HEK293 (cell line): ENCODE measurements at regions not wholly inside any gene's neighbourhood (a gene's known extent, or its start where the extent isn't known, plus 50 kb on each side); places are given as distances from the start of the nearest gene placed in this dataset.

Source experiments
- CTCF ChIA-PET: fragments of 350-600 bp; formaldehyde crosslinking; extraction: SDS; loops from one replicate; lab custom pipeline; 2021; ENCODE audit warnings: antibody characterized with exemption; lab: Yijun Ruan, JAX
- POLR2A ChIA-PET: fragments of 300-600 bp; formaldehyde crosslinking; extraction: SDS; loops from one replicate; lab custom pipeline; 2020; ENCODE audit warnings: antibody characterized with exemption, inconsistent platforms; lab: Yijun Ruan, JAX
- H3K27ac ChIP-seq: fragments of 200-500 bp; sonication (Bioruptor generic); 2 replicates; pipeline ENCODE4 v1.5.1; 2014; ENCODE audit warnings: low read depth, low read length, control low read depth, inconsistent platforms; ENCODE audit errors: extremely low read depth
- H3K36me3 ChIP-seq, 2 experiments: fragments of 200-500 bp in 1 of 2; sonication (Bioruptor generic) in 1 of 2; 1 replicate in 1 of 2; 2 replicates in 1 of 2; pipeline ENCODE4 v1.5.1; 2014 to 2017; ENCODE audit warnings: inconsistent platforms in 2 of 2, low read length in 2 of 2; ENCODE audit not compliant: control insufficient read depth in 2 of 2, insufficient read depth in 1 of 2
- H3K4me1 ChIP-seq: fragments of 200-500 bp; sonication (Bioruptor generic); 2 replicates; pipeline ENCODE4 v1.5.1; 2014; ENCODE audit warnings: mild to moderate bottlenecking, low read length, inconsistent platforms; ENCODE audit not compliant: control insufficient read depth, insufficient read depth
- H3K4me3 ChIP-seq: 2 replicates; pipeline ENCODE4 v1.5.1; 2011; ENCODE audit warnings: low read depth, mild to moderate bottlenecking, control low read depth, low read length, moderate library complexity
- H3K9me3 ChIP-seq: fragments of 200-500 bp; sonication (Bioruptor generic); 2 replicates; pipeline ENCODE4 v1.5.1; 2014; ENCODE audit warnings: low read depth, low read length, inconsistent platforms; ENCODE audit not compliant: control insufficient read depth, insufficient read depth
- GLIS2 ChIP-seq: fragments of 450-650 bp; formaldehyde crosslinking; IDR thresholded peaks from 2 replicates; pipeline ENCODE4 v1.5.1; 2016; ENCODE audit warnings: missing biosample characterization, missing genetic modification characterization
- RBAK ChIP-seq: fragments of 450-650 bp; formaldehyde crosslinking; IDR thresholded peaks from 2 replicates; pipeline ENCODE4 v1.5.1; 2016; ENCODE audit warnings: missing biosample characterization, missing genetic modification characterization
- ZBTB17 ChIP-seq: fragments of 450-650 bp; formaldehyde crosslinking; IDR thresholded peaks from 2 replicates; pipeline ENCODE4 v1.5.1; 2016; ENCODE audit warnings: missing biosample characterization, missing genetic modification characterization
- ZBTB20 ChIP-seq: fragments of 450-650 bp; formaldehyde crosslinking; IDR thresholded peaks from 2 replicates; pipeline ENCODE4 v1.5.1; 2016; ENCODE audit warnings: missing biosample characterization, missing genetic modification characterization
- ZBTB26 ChIP-seq: fragments of 450-650 bp; formaldehyde crosslinking; optimal IDR thresholded peaks from 2 replicates; pipeline ENCODE3; 2016; ENCODE audit warnings: missing biosample characterization, mild to moderate bottlenecking, missing genetic modification characterization
- ZNF138 ChIP-seq: fragments of 450-650 bp; formaldehyde crosslinking; IDR thresholded peaks from 2 replicates; pipeline ENCODE4 v1.5.1; 2016; ENCODE audit warnings: missing biosample characterization, missing genetic modification characterization, borderline replicate concordance
- ZNF175 ChIP-seq: fragments of 450-650 bp; formaldehyde crosslinking; IDR thresholded peaks from 2 replicates; pipeline ENCODE4 v1.5.1; 2016; ENCODE audit warnings: missing biosample characterization, missing genetic modification characterization
- ZNF398 ChIP-seq: fragments of 450-650 bp; formaldehyde crosslinking; IDR thresholded peaks from 2 replicates; pipeline ENCODE4 v1.5.1; 2017; ENCODE audit warnings: missing biosample characterization, missing genetic modification characterization
- ZNF416 ChIP-seq: fragments of 450-650 bp; formaldehyde crosslinking; IDR thresholded peaks from 2 replicates; pipeline ENCODE4 v1.5.1; 2016; ENCODE audit warnings: missing biosample characterization, missing genetic modification characterization
- ZNF529 ChIP-seq: fragments of 450-650 bp; formaldehyde crosslinking; IDR thresholded peaks from 2 replicates; pipeline ENCODE4 v1.5.1; 2017; ENCODE audit warnings: missing genetic modification characterization, missing biosample characterization; ENCODE audit not compliant: insufficient replicate concordance
- ZNF548 ChIP-seq: fragments of 450-650 bp; formaldehyde crosslinking; IDR thresholded peaks from 2 replicates; pipeline ENCODE4 v1.5.1; 2016; ENCODE audit warnings: missing biosample characterization, missing genetic modification characterization
- ZNF670 ChIP-seq: fragments of 450-650 bp; formaldehyde crosslinking; IDR thresholded peaks from 2 replicates; pipeline ENCODE4 v1.5.1; 2016; ENCODE audit warnings: missing biosample characterization, missing genetic modification characterization, low read depth
- ZNF677 ChIP-seq: fragments of 450-650 bp; IDR thresholded peaks from 2 replicates; pipeline ENCODE4 v1.5.0; 2018; ENCODE audit warnings: missing biosample characterization, mild to moderate bottlenecking, missing genetic modification characterization, moderate library complexity
- ZNF843 ChIP-seq: fragments of 450-650 bp; formaldehyde crosslinking; IDR thresholded peaks from 2 replicates; pipeline ENCODE4 v1.5.1; 2016; ENCODE audit warnings: missing biosample characterization, missing genetic modification characterization
- TF ChIP-seq, protein P1 (sequence below): fragments of 450-650 bp; formaldehyde crosslinking; IDR thresholded peaks from 2 replicates; pipeline ENCODE4 v1.5.1; 2016; ENCODE audit warnings: missing biosample characterization, missing genetic modification characterization
- TF ChIP-seq, protein P2 (sequence below): fragments of 450-650 bp; formaldehyde crosslinking; conservative IDR thresholded peaks from 2 replicates; pipeline ENCODE4 v1.5.1; 2016; ENCODE audit warnings: low read depth, missing biosample characterization, missing genetic modification characterization
- TF ChIP-seq, protein P3 (sequence below): fragments of 450-650 bp; formaldehyde crosslinking; IDR thresholded peaks from 2 replicates; pipeline ENCODE4 v1.5.1; 2016; ENCODE audit warnings: missing biosample characterization, missing genetic modification characterization
- TF ChIP-seq, protein P4 (sequence below): fragments of 450-650 bp; formaldehyde crosslinking; IDR thresholded peaks from 2 replicates; pipeline ENCODE4 v1.5.1; 2016; ENCODE audit warnings: missing biosample characterization, missing genetic modification characterization

- ChIA-PET CTCF (interaction anchor here (0.6 kb wide), 1 partner anchor 1087 kb away, joined by 3 read pairs; no protein-coding TSS in a partner anchor), POLR2A (no interaction called here)
- H3K4me3 ChIP-seq = no peak overlapping the region
- no peaks in the 10 kb centered on the region for H3K4me1 ChIP-seq
- no peaks in the 10 kb centered on the region for H3K9me3 ChIP-seq
- TF ChIP-seq ZNF843 (tag by site-specific recombination) = no peak
- TF ChIP-seq, protein P1, sequence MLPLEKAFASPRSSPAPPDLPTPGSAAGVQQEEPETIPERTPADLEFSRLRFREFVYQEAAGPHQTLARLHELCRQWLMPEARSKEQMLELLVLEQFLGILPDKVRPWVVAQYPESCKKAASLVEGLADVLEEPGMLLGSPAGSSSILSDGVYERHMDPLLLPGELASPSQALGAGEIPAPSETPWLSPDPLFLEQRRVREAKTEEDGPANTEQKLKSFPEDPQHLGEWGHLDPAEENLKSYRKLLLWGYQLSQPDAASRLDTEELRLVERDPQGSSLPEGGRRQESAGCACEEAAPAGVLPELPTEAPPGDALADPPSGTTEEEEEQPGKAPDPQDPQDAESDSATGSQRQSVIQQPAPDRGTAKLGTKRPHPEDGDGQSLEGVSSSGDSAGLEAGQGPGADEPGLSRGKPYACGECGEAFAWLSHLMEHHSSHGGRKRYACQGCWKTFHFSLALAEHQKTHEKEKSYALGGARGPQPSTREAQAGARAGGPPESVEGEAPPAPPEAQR (tag by site-specific recombination) = no peak
- no peak for TF ChIP-seq RBAK (tag by site-specific recombination)
- TF ChIP-seq ZNF138 (tag by site-specific recombination) = no peak
- TF ChIP-seq ZBTB26 (tag by site-specific recombination) = no peak
- no peak for TF ChIP-seq GLIS2
- no peak for TF ChIP-seq ZNF670 (tag by site-specific recombination)
- TF ChIP-seq, protein P2, sequence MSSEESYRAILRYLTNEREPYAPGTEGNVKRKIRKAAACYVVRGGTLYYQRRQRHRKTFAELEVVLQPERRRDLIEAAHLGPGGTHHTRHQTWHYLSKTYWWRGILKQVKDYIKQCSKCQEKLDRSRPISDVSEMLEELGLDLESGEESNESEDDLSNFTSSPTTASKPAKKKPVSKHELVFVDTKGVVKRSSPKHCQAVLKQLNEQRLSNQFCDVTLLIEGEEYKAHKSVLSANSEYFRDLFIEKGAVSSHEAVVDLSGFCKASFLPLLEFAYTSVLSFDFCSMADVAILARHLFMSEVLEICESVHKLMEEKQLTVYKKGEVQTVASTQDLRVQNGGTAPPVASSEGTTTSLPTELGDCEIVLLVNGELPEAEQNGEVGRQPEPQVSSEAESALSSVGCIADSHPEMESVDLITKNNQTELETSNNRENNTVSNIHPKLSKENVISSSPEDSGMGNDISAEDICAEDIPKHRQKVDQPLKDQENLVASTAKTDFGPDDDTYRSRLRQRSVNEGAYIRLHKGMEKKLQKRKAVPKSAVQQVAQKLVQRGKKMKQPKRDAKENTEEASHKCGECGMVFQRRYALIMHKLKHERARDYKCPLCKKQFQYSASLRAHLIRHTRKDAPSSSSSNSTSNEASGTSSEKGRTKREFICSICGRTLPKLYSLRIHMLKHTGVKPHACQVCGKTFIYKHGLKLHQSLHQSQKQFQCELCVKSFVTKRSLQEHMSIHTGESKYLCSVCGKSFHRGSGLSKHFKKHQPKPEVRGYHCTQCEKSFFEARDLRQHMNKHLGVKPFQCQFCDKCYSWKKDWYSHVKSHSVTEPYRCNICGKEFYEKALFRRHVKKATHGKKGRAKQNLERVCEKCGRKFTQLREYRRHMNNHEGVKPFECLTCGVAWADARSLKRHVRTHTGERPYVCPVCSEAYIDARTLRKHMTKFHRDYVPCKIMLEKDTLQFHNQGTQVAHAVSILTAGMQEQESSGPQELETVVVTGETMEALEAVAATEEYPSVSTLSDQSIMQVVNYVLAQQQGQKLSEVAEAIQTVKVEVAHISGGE = no peak
- no peak for TF ChIP-seq ZNF548 (tag by site-specific recombination)
- TF ChIP-seq, protein P3, sequence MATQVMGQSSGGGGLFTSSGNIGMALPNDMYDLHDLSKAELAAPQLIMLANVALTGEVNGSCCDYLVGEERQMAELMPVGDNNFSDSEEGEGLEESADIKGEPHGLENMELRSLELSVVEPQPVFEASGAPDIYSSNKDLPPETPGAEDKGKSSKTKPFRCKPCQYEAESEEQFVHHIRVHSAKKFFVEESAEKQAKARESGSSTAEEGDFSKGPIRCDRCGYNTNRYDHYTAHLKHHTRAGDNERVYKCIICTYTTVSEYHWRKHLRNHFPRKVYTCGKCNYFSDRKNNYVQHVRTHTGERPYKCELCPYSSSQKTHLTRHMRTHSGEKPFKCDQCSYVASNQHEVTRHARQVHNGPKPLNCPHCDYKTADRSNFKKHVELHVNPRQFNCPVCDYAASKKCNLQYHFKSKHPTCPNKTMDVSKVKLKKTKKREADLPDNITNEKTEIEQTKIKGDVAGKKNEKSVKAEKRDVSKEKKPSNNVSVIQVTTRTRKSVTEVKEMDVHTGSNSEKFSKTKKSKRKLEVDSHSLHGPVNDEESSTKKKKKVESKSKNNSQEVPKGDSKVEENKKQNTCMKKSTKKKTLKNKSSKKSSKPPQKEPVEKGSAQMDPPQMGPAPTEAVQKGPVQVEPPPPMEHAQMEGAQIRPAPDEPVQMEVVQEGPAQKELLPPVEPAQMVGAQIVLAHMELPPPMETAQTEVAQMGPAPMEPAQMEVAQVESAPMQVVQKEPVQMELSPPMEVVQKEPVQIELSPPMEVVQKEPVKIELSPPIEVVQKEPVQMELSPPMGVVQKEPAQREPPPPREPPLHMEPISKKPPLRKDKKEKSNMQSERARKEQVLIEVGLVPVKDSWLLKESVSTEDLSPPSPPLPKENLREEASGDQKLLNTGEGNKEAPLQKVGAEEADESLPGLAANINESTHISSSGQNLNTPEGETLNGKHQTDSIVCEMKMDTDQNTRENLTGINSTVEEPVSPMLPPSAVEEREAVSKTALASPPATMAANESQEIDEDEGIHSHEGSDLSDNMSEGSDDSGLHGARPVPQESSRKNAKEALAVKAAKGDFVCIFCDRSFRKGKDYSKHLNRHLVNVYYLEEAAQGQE (tag by site-specific recombination) = no peak
- no peak for TF ChIP-seq ZBTB17 (tag by site-specific recombination)
- TF ChIP-seq ZBTB20 = no peak
- no peak for TF ChIP-seq ZNF529 (tag by site-specific recombination)
- TF ChIP-seq ZNF416 (tag by site-specific recombination) = no peak
- TF ChIP-seq ZNF677 (tag by site-specific recombination) = no peak
- TF ChIP-seq ZNF175 (tag by site-specific recombination) = no peak
- TF ChIP-seq, all 188 proteins: peak for 0
- Histone ChIP-seq H3K36me3 (no peaks in the 10 kb centered on the region), H3K27ac (no peak overlapping the region)
Observed at GRCh38 chr2:185338104-185338503, 400.5 kb upstream of the FSIP2 start.

DNA sequence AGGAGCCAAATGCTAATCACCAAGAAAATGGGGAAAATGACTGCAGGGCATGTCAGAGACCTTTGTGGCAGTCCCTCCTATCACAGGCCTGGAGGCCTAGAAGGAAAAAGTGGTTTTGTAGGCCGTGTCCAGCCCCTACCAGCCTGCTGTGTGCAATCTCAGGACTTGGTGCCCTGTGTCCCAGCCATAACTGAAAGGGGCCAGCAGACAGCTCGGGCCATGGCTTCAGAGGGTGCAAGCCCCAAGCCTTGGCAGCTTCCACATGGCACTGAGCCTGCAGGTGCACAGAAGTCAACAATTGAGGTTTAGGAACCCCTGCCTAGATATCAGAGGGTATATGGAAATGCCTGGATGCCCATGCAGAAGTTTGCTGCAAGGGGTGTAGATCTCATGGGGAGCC, 391.2 kb upstream of the FSIP2 start:
- Histone ChIP-seq H3K27ac (no peak overlapping the region), H3K4me3 (no peak overlapping the region), H3K36me3 (no peaks in the 10 kb centered on the region), H3K9me3 (no peaks in the 10 kb centered on the region), H3K4me1 (no peaks in the 10 kb centered on the region)
- TF ChIP-seq, protein P4, sequence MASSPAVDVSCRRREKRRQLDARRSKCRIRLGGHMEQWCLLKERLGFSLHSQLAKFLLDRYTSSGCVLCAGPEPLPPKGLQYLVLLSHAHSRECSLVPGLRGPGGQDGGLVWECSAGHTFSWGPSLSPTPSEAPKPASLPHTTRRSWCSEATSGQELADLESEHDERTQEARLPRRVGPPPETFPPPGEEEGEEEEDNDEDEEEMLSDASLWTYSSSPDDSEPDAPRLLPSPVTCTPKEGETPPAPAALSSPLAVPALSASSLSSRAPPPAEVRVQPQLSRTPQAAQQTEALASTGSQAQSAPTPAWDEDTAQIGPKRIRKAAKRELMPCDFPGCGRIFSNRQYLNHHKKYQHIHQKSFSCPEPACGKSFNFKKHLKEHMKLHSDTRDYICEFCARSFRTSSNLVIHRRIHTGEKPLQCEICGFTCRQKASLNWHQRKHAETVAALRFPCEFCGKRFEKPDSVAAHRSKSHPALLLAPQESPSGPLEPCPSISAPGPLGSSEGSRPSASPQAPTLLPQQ (tag by site-specific recombination) = no peak
- TF ChIP-seq ZNF398 = no peak
- ChIA-PET POLR2A (no interaction called here), CTCF (no interaction called here)
